ENCODE measurements at regions not wholly inside any gene's neighbourhood (a gene's known extent, or its start where the extent isn't known, plus 50 kb on each side); places are given as distances from the start of the nearest gene placed in this dataset.

DNA sequence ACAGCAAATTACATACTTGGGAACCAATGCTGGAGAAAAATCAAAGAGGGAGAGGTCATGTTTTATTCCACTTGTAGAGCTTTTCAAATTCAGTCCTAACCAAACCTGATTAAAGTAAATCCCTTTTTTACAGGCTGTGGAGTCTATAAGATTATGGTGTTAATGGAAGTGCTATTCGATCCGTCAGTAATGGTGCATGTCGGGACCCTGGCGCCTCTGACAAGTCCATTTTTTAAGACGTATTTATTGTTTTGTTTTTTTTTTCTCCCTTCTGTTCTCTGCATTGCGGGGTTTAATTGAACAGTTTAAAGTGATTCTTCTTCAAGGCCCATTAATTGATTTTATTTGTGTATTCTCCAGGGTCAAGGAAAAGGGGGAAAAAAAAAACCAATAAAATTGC, 725.9 kb downstream of the TUSC7 start:
- no peak overlapping the region for H3K4me2 ChIP-seq
- no peaks in the 10 kb centered on the region for H3K36me3 ChIP-seq (ENCODE audit: insufficient read depth)
- no peak overlapping the region for H2AFZ ChIP-seq (ENCODE audit: low read depth)
- no peak overlapping the region for H3K27ac ChIP-seq
- no peak overlapping the region for H3K4me3 ChIP-seq (IDR thresholded peaks at IDR 0.05; ENCODE audit: insufficient read depth, low read depth, low read length)
- no peaks in the 10 kb centered on the region for H4K20me1 ChIP-seq (ENCODE audit: insufficient read depth)
- H3K9ac ChIP-seq, result no peak overlapping the region
- no peaks in the 10 kb centered on the region for H3K4me1 ChIP-seq (ENCODE audit: low read depth, poor library complexity, severe bottlenecking)
- H3K79me2 ChIP-seq (ENCODE audit: insufficient read depth, low read depth), result no peaks in the 10 kb centered on the region
- no peaks in the 10 kb centered on the region for H3K27me3 ChIP-seq (ENCODE audit: insufficient read depth, low read depth)
- TF ChIP-seq, protein P1, sequence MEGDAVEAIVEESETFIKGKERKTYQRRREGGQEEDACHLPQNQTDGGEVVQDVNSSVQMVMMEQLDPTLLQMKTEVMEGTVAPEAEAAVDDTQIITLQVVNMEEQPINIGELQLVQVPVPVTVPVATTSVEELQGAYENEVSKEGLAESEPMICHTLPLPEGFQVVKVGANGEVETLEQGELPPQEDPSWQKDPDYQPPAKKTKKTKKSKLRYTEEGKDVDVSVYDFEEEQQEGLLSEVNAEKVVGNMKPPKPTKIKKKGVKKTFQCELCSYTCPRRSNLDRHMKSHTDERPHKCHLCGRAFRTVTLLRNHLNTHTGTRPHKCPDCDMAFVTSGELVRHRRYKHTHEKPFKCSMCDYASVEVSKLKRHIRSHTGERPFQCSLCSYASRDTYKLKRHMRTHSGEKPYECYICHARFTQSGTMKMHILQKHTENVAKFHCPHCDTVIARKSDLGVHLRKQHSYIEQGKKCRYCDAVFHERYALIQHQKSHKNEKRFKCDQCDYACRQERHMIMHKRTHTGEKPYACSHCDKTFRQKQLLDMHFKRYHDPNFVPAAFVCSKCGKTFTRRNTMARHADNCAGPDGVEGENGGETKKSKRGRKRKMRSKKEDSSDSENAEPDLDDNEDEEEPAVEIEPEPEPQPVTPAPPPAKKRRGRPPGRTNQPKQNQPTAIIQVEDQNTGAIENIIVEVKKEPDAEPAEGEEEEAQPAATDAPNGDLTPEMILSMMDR (conservative IDR thresholded peaks at IDR 0.05; ENCODE audit: low read depth, low read length), result no peak

DNA sequence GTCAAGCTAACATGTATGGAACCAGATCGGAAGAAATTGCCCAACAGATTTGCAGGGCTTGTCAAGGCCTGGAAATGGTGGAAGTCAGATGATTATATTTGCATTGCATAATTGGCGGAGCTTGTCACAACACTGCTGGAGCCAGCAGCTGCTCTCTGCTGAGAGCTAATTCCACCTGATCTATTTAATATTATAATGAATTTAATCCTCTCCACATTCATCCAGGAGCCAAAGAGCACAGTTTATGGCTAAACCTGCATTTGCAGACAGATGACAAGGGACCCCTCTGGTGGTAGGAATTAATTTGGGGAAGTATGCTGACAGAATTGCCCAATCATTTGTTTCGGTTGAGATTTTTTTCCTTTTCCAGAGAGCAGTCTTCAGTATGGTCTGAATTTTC, 730.2 kb downstream of the TUSC7 start:
- Histone ChIP-seq H3K9ac (no peak overlapping the region), H3K4me3 (IDR thresholded peaks at IDR 0.05; ENCODE audit: insufficient read depth, low read depth, low read length) (no peak overlapping the region), H3K27me3 (ENCODE audit: insufficient read depth, low read depth) (no peaks in the 10 kb centered on the region), H3K79me2 (ENCODE audit: insufficient read depth, low read depth) (no peaks in the 10 kb centered on the region), H3K4me1 (ENCODE audit: low read depth, poor library complexity, severe bottlenecking) (no peaks in the 10 kb centered on the region), H3K4me2 (no peak overlapping the region), H3K36me3 (ENCODE audit: insufficient read depth) (no peaks in the 10 kb centered on the region), H4K20me1 (ENCODE audit: insufficient read depth) (no peaks in the 10 kb centered on the region), H3K27ac (no peak overlapping the region), H2AFZ (ENCODE audit: low read depth) (no peak overlapping the region)
- TF ChIP-seq, protein P1 (conservative IDR thresholded peaks at IDR 0.05; ENCODE audit: low read depth, low read length), result no peak

DNA sequence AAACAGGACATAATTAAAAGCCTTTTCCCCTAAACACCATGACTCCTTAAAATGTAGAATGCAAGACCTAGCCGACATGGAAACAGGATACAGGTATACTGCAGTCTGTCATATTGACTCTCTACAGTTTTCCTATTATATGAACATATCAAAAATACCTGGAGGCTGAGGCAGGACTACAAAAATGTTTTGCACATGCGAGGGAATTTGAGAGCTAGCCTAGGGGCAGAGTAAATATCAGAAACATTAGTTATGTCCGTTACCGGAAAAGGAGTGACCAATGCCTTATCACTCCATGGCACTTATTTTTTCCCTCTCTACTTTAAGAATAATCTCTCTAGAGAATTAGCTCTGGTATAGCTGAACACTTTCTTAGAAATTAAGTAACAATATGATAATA, 732.3 kb downstream of the TUSC7 start:
- H3K79me2 ChIP-seq (ENCODE audit: insufficient read depth, low read depth), result no peaks in the 10 kb centered on the region
- no peaks in the 10 kb centered on the region for H3K27me3 ChIP-seq (ENCODE audit: insufficient read depth, low read depth)
- no peaks in the 10 kb centered on the region for H3K4me1 ChIP-seq (ENCODE audit: low read depth, poor library complexity, severe bottlenecking)
- no peak overlapping the region for H3K9ac ChIP-seq
- no peaks in the 10 kb centered on the region for H4K20me1 ChIP-seq (ENCODE audit: insufficient read depth)
- no peaks in the 10 kb centered on the region for H3K36me3 ChIP-seq (ENCODE audit: insufficient read depth)
- no peak overlapping the region for H3K27ac ChIP-seq
- no peak overlapping the region for H3K4me2 ChIP-seq
- H2AFZ ChIP-seq (ENCODE audit: low read depth), result no peak overlapping the region
- no peak overlapping the region for H3K4me3 ChIP-seq (IDR thresholded peaks at IDR 0.05; ENCODE audit: insufficient read depth, low read depth, low read length)
- TF ChIP-seq, protein P1 (conservative IDR thresholded peaks at IDR 0.05; ENCODE audit: low read depth, low read length), result no peak

DNA sequence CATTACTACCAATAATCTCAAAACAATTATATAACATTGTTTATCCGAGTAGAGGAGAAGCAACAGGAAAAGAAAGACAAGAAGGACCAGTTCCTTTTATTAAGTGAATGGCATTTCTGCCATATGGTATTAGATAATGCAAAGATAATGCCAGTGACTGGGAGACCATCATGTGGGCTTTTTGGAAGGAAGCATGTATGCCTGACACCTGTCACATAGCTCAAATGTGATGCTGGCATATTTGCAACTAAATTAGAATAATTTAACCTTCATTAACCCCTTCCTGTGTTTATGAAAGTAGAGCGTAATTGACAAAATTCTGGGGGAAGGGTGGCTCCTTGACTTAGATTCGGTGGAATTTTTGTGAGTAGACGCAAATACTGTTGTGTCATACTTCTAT, 733.0 kb downstream of the TUSC7 start:
- TF ChIP-seq, protein P1 (conservative IDR thresholded peaks at IDR 0.05; ENCODE audit: low read depth, low read length), result no peak

More for the DNA sequence above, 733.0 kb downstream of the TUSC7 start:
- Histone ChIP-seq H3K27ac (no peak overlapping the region), H3K4me2 (no peak overlapping the region), H3K9ac (no peak overlapping the region), H4K20me1 (ENCODE audit: insufficient read depth) (no peaks in the 10 kb centered on the region), H3K27me3 (ENCODE audit: insufficient read depth, low read depth) (no peaks in the 10 kb centered on the region), H3K79me2 (ENCODE audit: insufficient read depth, low read depth) (no peaks in the 10 kb centered on the region), H2AFZ (ENCODE audit: low read depth) (no peak overlapping the region), H3K4me1 (ENCODE audit: low read depth, poor library complexity, severe bottlenecking) (no peaks in the 10 kb centered on the region), H3K36me3 (ENCODE audit: insufficient read depth) (no peaks in the 10 kb centered on the region), H3K4me3 (IDR thresholded peaks at IDR 0.05; ENCODE audit: insufficient read depth, low read depth, low read length) (no peak overlapping the region)

All from KMS-11 (cell line).